ENCODE measurements at regions not wholly inside any gene's neighbourhood (a gene's known extent, or its start where the extent isn't known, plus 50 kb on each side); places are given as distances from the start of the nearest gene placed in this dataset.

GRCh38 chr14:38867561-38868150 is 235.4 kb downstream of the SEC23A start (continued):
- TF ChIP-seq LRRFIP1 (CRISPR knock-in tag; conservative IDR thresholded peaks at IDR 0.05) (no peak), ZNF512B (CRISPR knock-in tag; IDR thresholded peaks at IDR 0.05; ENCODE audit: borderline replicate concordance) (no peak), ISX (CRISPR knock-in tag; conservative IDR thresholded peaks at IDR 0.05) (no peak), NFIC (IDR thresholded peaks at IDR 0.05; ENCODE audit: low read length) (no peak), KAT2B (IDR thresholded peaks at IDR 0.05; ENCODE audit: borderline replicate concordance, low read depth, low read length) (no peak), ZNF367 (CRISPR knock-in tag; IDR thresholded peaks at IDR 0.05; ENCODE audit: borderline replicate concordance) (no peak), ZNF260 (CRISPR knock-in tag; IDR thresholded peaks at IDR 0.05; ENCODE audit: borderline replicate concordance, low read depth) (no peak), ZNF101 (CRISPR knock-in tag; IDR thresholded peaks at IDR 0.05; ENCODE audit: borderline replicate concordance, low read depth) (no peak), SNAI1 (CRISPR knock-in tag; IDR thresholded peaks at IDR 0.05; ENCODE audit: borderline replicate concordance) (no peak), AHR (CRISPR knock-in tag; IDR thresholded peaks at IDR 0.05) (no peak), ZNF18 (CRISPR knock-in tag; IDR thresholded peaks at IDR 0.05; ENCODE audit: insufficient replicate concordance) (no peak), FOXP4 (CRISPR knock-in tag; IDR thresholded peaks at IDR 0.05) (0 out of 2 replicates have a peak, but pooled peaks have one; percentile 19), SRY (CRISPR knock-in tag; IDR thresholded peaks at IDR 0.05) (no peak), HNF4G (IDR thresholded peaks at IDR 0.05; ENCODE audit: borderline replicate concordance, low read depth, low read length) (no peak), HNF4G (CRISPR knock-in tag; IDR thresholded peaks at IDR 0.05; ENCODE audit: borderline replicate concordance, low read depth) (0 out of 2 replicates have a peak, but pooled peaks have one; percentile 26), ZMAT3 (CRISPR knock-in tag; conservative IDR thresholded peaks at IDR 0.05) (no peak), MIER2 (CRISPR knock-in tag; IDR thresholded peaks at IDR 0.05) (peak; percentile 72; the same call in 1 of the 2 replicates), ZNF557 (CRISPR knock-in tag; IDR thresholded peaks at IDR 0.05) (no peak), SIN3A (IDR thresholded peaks at IDR 0.05; ENCODE audit: borderline replicate concordance, low read depth, low read length) (no peak), ATF3 (CRISPR knock-in tag; IDR thresholded peaks at IDR 0.05) (no peak), SCMH1 (CRISPR knock-in tag; IDR thresholded peaks at IDR 0.05; ENCODE audit: borderline replicate concordance) (no peak), RBM22 (optimal IDR thresholded peaks at IDR 0.05; ENCODE audit: low read length) (no peak)

Data from HepG2 (cell line).